D721Med (cell line): ENCODE measurements at regions not wholly inside any gene's neighbourhood (a gene's known extent, or its start where the extent isn't known, plus 50 kb on each side); places are given as distances from the start of the nearest gene placed in this dataset.

Experiments
- DNase-seq: peaks from one replicate; pipeline ENCODE4 v3.0.0; 2011; ENCODE audit warnings: low spot score; ENCODE audit not compliant: insufficient read length
- FAIRE-seq: peaks from 2 replicates; lab custom pipeline; 2011; peaks lifted over from hg19 to GRCh38; lab: Jason Lieb, UNC
- CTCF ChIP-seq: IDR thresholded peaks from 2 replicates; pipeline ENCODE4 v1.5.1; 2012; ENCODE audit warnings: mild to moderate bottlenecking, control low read depth; ENCODE audit not compliant: insufficient read depth; ENCODE audit errors: missing control alignments

- DNase-seq (no peak), FAIRE-seq (no peak)
- TF ChIP-seq CTCF: no peak
Observed at GRCh38 chr2:147619808-147620207, 225.0 kb upstream of the ACVR2A start.

GRCh38 chr2:147615726-147616125 lies 229.1 kb upstream of the ACVR2A start:
- no peak for FAIRE-seq
- DNase-seq: no peak
- TF ChIP-seq CTCF: no peak

GRCh38 chr2:147614979-147615470 lies 229.8 kb upstream of the ACVR2A start:
- DNase-seq (no peak), FAIRE-seq (no peak)
- no peak for TF ChIP-seq CTCF

- DNase-seq: no peak
- TF ChIP-seq CTCF: no peak
- FAIRE-seq: no peak
Observed at GRCh38 chr2:147614471-147614870, 230.4 kb upstream of the ACVR2A start.

- FAIRE-seq (no peak), DNase-seq (no peak)
- no peak for TF ChIP-seq CTCF
Observed at GRCh38 chr2:147610496-147611040, 234.3 kb upstream of the ACVR2A start.

- DNase-seq (no peak), FAIRE-seq (no peak)
- no peak for TF ChIP-seq CTCF
Observed at GRCh38 chr2:147609301-147609700, 235.5 kb upstream of the ACVR2A start.

GRCh38 chr2:147607379-147607778 lies 237.4 kb upstream of the ACVR2A start:
- TF ChIP-seq CTCF: no peak
- no peak for DNase-seq

More at GRCh38 chr2:147607379-147607778, 237.4 kb upstream of the ACVR2A start:
- FAIRE-seq: no peak
